Activated T-cell treated with anti-CD3 and anti-CD28 coated beads, Interleukin-2, amount 50 U/mL, for 48 hours (primary cell): ENCODE measurements at regions not wholly inside any gene's neighbourhood (a gene's known extent, or its start where the extent isn't known, plus 50 kb on each side); places are given as distances from the start of the nearest gene placed in this dataset.
"Not testable (repeated sequence)": the region's sequence is repeated elsewhere in the genome, so short reads cannot be mapped to it uniquely, and the experiment has no call there.

ENCODE experiments used
- DNase-seq, 2 experiments: peaks; one replicate each; pipeline ENCODE4 v3.0.0-alpha.2; 2020

GRCh38 chr20:41716436-41716835, 98.3 kb upstream of the CHD6 start:
- no peak for DNase-seq

DNA sequence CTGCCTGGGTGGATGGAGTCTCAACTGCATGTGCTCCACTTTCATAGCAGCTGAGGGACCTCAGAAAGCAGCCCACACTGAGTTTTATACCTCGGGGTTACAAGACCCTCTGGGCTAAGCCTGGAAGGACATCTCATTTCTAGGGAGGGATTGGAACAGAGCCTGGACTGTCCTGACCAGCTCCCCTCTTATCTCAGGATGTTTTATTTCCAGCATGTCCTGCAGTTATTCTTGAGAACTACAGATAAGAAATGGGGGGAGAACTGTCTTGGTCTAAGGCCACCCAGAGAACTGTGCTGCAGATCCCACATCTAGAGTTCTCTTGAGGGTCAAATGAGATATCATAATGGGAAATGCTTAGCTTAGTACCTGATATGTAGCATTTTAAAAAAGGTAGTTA, 97.3 kb upstream of the CHD6 start:
- DNase-seq: no peak

DNA sequence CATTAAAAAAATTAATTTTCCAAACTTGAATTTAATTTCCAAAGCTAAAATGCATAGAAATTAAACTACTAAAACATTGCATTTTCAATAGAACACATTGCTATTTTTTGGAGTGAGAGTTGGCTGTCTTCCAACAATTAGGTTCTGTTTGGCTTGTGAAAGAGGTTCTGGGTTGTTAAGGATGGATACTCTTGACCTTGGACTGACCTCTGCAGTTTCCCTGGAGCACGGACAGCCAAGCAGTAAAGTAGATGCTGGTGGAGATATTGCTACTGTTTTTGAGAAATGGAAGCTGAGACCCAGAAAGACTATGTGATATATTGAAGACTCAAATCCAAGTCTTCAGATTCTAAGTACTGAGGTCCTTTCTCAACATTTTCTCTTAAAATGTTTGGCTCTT, 95.9 kb upstream of the CHD6 start:
- no peak for DNase-seq

DNA sequence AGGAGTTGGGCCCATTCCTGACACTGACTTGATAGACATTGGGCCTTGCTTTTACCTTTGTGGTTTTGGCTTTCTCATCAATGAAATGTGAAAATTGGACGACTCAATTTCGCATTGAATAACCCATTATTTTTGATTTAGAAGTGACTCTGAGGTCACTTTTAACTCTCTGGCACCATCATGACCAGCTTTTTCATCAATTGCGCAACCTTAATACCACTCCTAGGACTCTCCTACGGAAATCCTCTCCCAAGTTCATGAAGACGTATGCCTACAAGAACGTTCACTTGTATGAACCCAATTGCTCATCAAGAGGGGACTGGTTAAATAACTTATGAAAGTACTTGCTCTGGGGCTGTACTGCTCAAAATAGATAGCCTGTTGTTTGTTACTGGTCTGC, 86.7 kb upstream of the CHD6 start:
- no peak for DNase-seq

DNA sequence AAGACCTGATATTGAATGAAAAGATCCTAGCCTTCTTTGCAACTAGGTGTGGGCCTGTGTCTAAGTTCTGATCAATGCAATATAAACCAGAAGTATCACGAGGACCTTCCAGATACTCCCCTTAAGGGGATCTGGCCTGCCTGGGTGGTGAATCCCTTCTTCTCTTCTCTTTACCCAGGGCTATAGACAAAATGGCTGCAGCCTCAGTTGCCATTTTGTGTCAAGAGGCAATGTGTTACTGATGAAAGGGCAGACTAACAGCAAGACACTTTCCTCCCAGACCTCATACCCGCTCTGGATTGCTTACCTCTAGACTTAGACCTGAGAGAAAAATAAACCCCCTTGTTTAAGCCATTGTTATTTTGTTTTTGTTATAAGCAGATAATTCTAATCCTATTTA, 84.5 kb upstream of the CHD6 start:
- DNase-seq: no peak

GRCh38 chr20:41701588-41702348, 83.6 kb upstream of the CHD6 start:
- DNase-seq: no peak

DNA sequence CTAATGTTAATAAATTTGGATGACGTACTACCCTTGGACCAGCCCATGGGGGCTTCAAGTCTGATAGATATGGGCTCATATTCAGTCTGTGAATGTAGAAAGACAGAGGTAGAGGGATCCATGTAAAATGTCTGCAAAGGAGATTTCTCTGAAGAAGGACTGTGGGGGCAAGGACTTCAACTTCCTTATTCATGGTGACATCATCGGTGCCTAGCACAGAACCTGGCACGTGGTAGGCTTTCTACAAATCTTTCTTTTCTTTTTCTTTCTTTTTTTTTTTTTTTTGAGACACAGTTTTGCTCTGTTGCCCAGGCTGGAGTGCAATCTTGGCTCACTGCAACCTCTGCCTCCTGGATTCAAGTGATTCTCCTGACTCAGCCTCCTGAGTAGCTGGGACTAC, 81.5 kb upstream of the CHD6 start:
- not testable (repeated sequence) for DNase-seq

GRCh38 chr20:41697861-41698559, 79.8 kb upstream of the CHD6 start:
- peak in 1 of 2 experiments; percentile 19 for DNase-seq

- no peak for DNase-seq
These were observed 78.3 kb upstream of the CHD6 start for GRCh38 chr20:41696428-41696827.

DNA sequence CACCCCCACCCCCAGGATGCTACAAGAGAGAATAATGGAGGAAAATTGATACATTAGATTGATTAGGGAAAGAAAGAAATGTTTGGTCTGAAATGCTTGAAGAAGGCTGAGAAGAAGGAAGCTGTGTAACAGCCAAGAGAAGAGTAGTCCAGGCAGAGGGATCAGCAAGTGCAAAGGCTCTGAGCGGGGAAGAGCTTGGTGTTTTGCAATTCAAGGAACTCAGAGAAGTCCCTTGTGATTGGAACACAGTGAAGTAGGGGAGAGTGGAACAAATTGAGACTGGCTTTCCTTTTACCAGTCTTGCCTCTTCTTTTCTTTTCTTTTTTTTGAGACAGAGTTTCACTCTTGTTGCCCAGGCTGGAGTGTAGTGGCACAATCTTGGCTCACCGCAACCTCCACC, 76.6 kb upstream of the CHD6 start:
- DNase-seq: no peak

- peak; percentile 80 to 81 for DNase-seq
These were observed 75.2 kb upstream of the CHD6 start for GRCh38 chr20:41693136-41693979.

DNA sequence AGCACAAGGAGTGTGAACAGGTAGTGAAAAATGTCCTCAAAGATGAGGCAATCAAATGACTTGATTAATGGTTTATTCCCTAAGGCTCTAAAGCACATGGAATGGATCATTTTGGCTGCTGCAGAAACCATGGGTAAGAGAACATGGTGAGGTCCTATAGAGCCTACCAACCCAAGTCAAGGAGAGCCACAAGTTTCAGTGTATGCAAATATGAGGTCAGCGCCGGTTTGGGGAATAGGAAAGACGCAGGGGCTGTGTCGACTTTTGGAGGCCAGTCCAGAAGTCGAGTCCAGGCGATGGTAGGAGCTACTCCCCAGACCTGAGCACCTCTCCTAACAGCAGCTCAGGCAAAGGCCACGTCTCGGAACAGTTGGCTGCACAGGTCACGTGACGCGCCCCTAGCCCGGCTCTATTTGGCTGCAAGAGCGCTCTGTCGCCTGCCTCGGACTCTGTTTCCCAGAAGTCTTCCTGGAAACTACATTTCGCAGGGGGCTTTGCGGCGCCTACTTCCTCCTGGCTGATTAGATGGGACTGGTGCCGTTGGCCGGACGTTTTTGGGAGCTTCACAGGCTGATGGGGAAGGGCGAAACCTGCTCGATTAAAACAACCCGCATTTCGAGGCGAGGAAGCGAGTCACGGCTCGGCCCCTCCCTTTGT, 74.4 kb upstream of the CHD6 start:
- peak; percentile 81 to 83 for DNase-seq

- DNase-seq: no peak
These were observed 73.3 kb upstream of the CHD6 start for GRCh38 chr20:41691443-41691842.

- no peak for DNase-seq
These were observed 72.5 kb upstream of the CHD6 start for GRCh38 chr20:41690702-41691101.

DNA sequence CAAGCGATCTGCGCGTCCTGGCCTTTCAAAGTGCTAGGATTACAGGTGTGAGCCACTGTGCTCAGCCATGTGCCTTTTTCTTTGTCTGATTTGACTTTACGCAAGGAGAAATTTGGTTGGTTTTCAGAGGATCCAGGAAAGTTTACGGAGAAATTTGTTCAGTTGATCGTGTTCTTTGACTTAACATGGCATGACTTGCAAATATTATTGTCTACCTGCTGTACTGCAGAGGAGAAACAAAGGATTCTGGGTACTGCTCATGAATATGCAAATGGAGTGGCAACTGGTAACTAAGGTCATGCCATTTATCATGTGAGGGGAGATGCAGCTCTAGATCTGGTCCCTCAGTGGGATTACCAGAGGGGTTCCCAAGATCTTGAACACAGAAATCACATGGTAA, 68.8 kb upstream of the CHD6 start:
- no peak for DNase-seq

DNA sequence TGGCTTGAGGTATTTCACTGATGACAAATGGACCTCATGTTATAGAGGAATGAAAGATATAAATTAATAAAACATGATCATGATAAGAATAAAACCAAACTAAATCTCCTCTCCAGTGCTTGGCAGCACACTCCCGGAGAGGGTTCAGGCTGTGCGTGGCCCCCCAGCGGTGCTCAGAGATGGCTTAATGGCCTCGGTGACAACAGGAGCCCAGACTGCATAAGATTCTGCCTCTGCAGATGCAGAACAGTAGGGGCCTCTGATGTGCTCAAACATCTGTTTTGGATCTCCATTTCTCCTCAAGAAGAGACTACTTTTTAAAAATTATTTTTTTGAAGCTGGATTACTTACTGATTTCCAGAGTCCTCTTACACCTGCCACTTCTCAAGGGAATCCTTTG, 67.0 kb upstream of the CHD6 start:
- DNase-seq: not testable (repeated sequence)

- DNase-seq: no peak
These were observed 60.6 kb upstream of the CHD6 start for GRCh38 chr20:41678799-41679198.

GRCh38 chr20:41672282-41672681, 54.1 kb upstream of the CHD6 start:
- DNase-seq: no peak

GRCh38 chr20:41671143-41671542, 53.0 kb upstream of the CHD6 start:
- no peak for DNase-seq

DNA sequence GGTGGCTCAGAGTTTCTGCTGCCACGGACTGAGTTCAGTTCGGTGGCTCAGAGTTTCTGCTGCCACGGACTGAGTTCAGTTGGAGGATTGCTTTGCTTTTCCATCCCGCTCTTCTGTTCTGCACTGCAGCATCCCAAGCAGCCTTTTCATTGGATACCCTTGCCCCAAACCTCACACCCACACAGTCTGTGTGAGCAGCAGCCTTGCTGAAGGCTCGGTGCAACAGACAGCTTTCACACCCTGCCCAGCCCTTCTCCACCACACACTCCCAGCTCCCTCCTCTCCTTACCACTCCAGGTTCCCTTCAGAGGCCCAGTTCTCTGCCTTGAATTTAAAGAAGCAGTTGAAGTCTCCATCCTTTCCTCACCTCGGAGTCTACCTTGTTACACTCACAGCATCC, 52.5 kb upstream of the CHD6 start:
- no peak for DNase-seq

DNA sequence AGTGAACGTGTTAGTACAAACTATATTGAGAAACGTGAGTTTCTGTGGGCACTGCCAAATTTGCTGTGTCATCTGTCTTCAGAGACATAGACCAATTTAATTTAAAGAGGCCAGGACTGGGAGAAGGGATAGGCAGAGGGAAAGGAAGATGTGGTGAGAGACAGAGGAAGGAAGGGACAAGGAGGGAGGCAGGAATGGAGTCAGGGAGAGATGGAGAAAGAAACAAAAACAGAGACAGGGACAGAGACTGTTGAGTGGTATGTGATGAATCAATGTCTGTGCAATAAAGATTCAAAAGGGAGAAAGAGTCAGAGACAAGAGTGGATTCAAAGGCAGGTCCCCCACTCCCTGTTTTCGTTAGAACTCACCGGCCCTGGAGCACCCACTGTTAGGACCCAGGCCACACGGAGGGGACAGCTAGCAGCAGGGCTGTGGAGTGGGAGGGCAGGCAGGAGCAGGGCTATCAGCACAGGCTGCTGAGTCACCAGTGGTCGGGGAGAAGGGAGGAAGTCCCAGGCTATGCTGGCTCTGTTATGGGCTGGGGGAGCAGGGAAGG, 51.6 kb upstream of the CHD6 start:
- no peak for DNase-seq

DNA sequence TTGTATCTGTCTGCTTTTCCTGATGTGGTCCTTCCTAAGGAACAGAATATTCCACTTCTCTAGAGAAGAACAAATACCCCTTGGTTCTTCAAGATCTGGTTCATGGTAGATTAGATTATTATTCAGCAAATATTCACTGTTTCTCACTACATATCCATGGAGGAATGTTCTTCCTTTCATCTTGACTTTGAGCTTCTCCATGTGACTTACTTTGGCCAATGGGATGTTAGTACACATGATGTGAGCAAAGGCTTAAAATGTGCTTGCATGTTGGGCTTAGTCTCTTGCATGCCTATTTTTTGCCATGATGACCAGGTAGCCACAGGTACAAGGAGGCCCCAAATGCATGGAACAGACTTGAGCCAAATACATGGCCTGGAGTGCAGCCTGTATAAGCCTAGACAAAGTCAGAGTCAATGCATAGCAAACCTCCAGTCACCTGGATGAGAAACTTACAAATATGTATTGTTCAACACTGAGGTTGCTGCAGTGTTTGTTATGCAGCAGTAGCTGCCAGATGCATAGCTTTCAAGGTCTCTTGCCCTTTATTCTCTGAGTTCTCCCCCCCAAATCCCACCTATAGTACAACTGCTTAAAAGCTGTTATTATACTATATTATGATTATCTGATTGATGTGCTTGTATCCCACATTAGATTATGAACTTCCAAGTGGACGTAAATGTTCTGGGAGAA, 50.0 kb upstream of the CHD6 start:
- no peak for DNase-seq
